ENCODE measurements at regions not wholly inside any gene's neighbourhood (a gene's known extent, or its start where the extent isn't known, plus 50 kb on each side); places are given as distances from the start of the nearest gene placed in this dataset.
A peak's percentile ranks its signal among the peaks of the same experiment; 100 is the strongest.
"Not testable (repeated sequence)": the region's sequence is repeated elsewhere in the genome, so short reads cannot be mapped to it uniquely, and the experiment has no call there.

DNA sequence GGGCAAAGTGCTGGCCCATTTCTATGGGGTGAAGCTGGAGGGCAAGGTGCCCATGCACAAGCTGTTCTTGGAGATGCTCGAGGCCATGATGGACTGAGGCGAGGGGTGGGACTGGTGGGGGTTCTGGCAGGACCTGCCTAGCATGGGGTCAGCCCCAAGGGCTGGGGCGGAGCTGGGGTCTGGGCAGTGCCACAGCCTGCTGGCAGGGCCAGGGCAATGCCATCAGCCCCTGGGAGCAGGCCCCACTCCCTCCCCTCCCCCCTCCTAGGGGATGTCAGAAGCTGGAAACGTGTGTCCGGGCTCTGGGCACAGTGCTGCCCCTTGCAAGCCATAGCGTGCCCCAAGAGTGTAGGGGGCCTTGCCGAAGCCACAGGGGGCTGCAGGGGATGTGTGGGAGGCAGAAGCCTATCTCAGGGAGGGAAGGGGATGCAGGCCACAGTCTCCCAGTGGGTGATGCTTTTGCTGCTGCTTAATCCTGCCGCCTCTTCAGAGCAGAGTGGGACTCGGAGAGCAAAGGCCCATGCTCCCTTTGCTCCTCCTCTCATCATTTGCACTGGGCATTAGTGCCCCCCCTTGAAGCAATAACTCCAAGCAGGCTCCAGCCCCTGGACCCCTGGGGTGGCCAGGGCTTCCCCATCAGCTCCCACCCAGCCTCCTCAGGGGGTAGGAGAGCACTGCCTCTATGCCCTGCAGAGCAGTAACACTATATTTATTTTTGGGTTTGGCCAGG is 85.2 kb downstream of the MRPL57 start:
- DNase-seq (ENCODE audit: low read depth in 2 of 2), result not testable (repeated sequence)

DNA sequence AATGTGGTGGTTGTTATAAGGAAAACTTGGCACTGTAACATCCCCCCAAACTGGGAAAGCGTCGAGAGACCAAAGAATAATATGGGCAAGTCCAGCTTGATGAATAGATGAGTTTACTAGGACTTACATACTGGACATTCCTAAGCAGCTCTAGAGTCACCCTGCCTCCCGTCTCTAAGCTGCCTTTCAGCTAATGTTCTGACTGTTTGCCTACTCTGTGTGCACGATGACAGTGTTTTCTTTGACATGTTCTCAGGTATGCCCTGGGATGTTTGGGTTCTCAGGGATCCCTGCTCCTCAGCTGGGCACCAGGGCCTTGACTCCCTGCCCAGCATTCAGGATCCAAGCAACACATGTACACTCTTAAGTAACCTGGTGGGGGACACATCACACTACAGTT is 87.5 kb downstream of the MRPL57 start:
- DNase-seq (ENCODE audit: low read depth in 2 of 2), result not testable (repeated sequence)

DNA sequence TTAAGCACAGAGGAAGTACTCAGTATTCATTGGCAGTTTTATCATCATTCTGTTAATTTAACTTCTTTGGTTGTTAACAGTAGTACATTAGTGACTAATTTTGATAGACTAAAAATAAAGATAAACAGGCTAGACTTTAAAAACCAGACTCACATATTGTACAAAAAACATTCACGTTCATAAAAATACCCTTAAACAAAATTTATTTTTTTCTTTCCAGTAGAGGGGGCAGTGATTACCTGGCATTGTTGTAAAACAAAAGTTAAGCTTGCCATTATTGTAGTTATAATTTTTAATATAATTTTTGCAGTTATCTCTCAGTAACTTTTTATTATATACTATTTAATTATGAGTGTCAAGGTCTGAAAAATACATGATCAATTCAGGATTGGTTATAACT is 92.0 kb downstream of the MRPL57 start:
- DNase-seq (ENCODE audit: low read depth in 2 of 2), result not testable (repeated sequence)

DNA sequence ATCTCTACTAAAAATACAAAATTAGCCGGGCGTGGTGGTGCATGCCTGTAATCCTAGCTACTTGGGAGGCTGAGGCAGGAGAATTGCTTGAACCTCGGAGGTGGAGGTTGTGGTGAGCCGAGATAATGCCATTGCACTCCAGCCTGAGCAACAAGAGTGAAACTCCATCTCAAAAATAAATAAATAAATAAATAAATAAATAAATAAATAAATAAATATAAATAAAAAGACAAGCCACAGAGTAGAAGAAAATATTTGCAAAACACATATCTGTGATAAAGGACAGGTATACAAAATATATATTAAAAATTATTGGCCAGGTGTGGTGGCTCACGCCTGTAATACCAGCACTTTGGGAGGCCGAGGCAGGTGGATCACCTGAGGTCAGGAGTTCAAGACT is 96.0 kb downstream of the MRPL57 start:
- not testable (repeated sequence) for DNase-seq (ENCODE audit: low read depth in 2 of 2)

DNA sequence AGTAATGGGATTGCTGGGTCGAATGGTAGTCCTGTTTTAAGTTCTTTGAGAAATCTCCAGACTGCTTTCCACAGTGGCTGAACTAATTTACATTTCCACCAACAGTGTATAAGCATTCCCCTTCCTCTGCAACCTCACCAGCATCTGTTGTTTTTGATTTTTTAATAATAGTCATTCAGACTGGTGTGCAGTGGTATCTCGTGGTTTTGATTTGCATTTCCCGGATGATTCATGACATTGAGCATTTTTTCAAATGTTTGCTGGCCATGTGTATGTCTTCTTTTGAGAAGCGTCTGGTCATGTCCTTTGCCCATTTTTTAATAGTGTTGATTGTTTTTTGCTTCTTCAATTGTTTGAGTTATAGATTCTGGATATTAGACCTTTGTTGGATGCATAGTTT is 98.0 kb downstream of the MRPL57 start:
- not testable (repeated sequence) for DNase-seq (ENCODE audit: low read depth in 2 of 2)

DNA sequence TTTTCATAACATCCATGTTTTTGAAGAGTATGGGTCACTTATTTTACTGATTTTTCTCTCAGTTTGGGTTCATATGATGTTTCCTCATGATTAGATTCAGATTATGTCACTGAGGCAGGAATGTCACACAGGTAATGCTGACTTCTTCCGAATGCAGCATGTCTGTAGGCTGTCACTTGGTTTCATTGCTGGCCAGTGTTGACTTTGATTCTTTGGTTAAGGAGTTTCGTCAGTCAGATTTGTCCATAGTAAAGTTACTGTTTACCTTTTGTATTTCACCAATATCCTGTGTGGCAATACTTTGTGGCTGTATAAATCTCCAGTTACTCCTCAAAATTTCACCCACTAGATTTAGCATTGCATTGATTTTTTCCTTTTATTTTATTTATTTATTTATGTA is 105.6 kb downstream of the MRPL57 start:
- DNase-seq (ENCODE audit: low read depth in 2 of 2), result no peak

DNA sequence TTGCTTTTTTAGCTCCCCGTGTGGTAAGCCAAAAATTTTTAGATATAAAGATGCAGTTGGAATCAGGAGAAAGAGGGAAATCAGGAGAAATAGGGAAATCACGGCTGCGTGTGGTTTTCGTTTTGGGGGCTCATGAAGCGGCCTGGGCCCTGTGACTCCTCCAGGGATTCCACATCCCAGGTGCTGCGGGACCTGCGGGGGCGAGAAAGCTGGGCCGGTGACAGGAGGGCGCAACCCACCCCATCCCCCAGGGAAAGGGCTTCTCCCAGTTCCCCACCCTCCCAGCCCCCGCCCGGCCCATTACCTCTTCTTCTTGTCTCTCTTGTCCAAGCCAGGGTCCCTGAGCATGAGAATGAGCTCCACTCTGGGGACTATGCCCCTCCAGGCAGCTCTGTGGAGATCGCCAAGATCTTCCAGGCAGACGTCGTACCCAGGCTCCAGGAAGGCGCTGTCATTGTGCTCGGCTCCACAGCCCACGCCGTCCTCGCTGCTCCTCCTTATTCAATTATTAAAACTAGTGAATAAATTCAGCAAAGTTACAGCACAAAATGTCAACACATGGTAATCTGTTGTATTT is 111.0 kb downstream of the MRPL57 start:
- DNase-seq (ENCODE audit: low read depth in 2 of 2), result no peak

DNA sequence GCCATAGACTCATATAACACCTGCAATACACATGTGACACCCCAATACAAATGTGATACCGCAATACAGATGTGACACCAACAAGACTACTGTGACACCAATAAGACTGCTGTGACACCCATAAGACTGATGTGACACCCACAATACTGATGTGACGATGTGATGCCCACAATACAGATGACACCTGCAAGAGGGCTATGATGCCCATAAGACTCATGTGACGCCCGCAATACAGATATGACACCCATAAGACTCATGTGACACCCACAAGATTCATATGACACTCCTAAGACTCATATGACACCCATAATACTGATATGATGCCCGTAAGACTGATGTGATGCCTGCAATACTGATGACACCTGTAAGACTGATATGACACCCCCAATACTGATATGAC is 113.0 kb downstream of the MRPL57 start:
- no peak for DNase-seq (ENCODE audit: low read depth in 2 of 2)

DNA sequence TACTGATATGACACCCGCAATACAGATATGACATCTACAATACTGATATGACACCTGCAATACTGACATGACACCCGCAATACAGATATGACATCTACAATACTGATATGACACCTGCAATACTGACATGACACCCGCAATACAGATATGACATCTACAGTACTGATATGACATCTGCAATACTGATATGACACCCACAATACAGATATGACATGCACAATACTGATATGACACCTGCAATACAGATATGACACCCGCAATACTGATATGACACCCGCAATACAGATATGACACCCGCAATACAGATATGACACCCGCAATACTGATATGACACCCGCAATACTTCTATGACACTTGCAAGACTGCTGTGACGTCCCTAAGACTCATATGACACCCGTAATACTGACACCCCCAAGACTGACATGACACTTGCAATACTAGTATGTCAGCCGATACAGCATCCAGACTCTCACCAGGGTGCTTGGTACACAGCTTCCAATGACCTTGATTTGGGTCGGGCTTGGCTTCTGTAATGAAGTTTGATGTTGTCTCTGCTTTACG is 114.1 kb downstream of the MRPL57 start:
- not testable (repeated sequence) for DNase-seq (ENCODE audit: low read depth in 2 of 2)

DNA sequence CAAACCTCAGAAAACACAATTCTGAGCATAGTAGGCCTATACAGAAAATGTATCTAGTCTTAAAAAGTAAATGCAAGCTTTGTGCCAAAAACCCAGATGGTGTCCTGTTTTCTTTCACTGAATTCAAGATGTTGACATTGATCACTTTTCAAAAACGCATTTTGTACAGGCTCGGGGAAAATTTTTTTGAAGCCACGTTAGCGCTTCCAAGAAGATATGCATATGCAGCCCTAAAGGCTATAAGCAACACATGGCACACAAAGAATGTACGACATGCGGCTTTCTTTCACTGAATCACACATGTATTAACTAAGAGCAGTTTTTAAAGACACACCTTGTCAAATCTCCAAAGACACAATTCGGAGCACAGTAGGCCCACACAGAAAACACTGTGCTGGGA is 115.4 kb downstream of the MRPL57 start:
- no peak for DNase-seq (ENCODE audit: low read depth in 2 of 2)

DNA sequence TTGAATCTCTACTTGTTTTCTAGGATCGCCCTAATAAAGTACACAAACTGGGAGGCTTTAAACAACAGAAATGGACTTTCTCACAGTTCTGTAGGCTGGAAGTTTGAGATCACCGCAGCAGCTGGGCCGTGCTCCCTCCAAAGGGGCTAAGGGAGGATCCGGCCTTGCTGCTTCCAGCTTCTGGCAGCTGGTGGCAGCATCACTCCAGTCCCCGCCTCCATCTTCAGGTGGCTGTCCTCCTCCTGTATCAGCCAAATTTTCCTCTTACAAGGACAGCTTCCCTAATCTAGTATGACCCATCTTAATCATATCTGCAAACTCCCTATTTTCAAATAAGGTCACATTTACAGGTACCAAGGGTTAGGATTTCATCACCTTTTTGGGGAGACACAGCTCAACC is 120.5 kb downstream of the MRPL57 start:
- DNase-seq (ENCODE audit: low read depth in 2 of 2), result not testable (repeated sequence)

DNA sequence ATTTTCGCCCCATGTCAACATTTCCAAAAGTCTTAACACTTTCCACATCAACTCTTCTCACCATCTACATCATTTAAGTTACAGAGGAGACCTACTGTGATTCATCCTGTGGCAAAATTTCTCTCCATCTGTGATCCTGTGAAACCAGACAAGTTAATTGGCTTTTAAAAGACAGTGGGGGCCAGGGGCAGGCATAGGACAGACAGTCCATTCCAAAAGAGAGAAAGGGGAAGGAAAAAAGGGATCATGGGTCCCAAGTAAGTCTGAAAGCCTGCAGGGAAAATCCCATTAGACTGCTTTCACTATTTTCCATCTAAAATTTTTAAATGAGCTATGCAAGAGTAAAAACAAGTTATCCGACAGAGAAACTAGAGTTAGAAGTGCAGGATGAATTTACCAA is 121.0 kb downstream of the MRPL57 start:
- DNase-seq (ENCODE audit: low read depth in 2 of 2), result no peak

DNA sequence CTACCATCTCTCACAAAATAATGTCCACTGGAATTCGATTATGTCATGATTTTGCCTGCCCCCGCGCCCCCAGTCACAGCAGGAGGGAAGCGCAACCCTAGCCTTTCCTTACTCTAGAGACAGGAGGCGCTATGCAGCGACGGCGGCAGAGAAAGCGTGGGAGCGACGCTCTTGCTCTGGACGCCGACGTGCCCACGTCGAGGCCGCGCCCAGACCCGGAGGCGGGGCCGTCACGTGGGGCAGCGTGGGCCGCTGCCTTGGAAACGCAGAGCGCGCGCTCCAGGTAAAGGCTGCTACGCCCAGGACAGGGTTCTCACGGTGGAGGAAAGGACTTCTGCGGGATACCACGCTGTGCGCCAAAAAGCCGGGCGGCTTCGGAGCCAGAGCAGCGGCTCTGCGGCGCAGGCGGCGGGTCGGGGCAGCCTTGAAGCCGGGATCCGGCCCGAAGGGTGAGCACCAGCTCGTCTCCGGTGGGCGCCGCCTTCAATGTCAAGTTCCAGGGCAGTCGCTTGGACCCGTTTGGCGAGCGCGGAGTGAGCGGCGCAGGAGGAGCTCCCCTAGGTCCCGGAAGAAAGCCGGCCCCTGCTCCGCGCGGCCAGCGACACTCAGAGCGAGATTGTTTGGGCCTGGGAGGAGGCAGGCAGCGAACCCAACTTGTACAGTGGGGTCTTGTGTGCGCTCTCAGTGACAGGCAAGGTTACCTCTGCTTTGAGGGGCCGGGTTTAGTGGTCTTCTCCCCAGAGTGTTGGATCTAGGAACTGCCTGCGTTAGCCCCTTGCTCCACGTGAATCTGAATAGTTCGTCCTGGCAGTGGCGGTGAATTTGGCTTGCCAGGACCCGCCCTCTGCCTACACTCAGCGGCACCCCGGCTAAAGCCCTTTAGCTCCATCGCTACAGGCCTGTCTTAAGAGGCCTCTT is 121.7 kb downstream of the MRPL57 start:
- peak; percentile 49 to 71 for DNase-seq (ENCODE audit: low read depth in 2 of 2)

DNA sequence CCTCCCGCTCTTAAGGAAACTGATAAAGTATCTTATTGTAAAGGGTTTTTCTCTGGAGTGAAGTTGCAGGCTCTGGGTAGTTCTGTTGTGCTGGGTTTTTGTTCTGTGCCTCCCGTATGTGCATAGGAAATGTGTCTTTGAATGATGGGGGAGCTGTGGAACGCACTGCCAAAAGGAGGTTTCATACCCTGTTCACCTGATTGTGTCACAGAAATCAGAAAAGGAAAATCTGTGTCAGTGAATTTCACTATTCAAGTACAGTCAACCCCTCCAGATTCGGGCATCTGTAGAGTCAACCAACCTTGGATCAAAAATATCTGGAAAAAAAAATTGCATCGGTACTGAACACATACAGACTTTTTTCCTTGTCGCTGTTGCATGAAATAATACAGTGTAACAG is 127.8 kb downstream of the MRPL57 start:
- DNase-seq (ENCODE audit: low read depth in 2 of 2), result no peak

DNA sequence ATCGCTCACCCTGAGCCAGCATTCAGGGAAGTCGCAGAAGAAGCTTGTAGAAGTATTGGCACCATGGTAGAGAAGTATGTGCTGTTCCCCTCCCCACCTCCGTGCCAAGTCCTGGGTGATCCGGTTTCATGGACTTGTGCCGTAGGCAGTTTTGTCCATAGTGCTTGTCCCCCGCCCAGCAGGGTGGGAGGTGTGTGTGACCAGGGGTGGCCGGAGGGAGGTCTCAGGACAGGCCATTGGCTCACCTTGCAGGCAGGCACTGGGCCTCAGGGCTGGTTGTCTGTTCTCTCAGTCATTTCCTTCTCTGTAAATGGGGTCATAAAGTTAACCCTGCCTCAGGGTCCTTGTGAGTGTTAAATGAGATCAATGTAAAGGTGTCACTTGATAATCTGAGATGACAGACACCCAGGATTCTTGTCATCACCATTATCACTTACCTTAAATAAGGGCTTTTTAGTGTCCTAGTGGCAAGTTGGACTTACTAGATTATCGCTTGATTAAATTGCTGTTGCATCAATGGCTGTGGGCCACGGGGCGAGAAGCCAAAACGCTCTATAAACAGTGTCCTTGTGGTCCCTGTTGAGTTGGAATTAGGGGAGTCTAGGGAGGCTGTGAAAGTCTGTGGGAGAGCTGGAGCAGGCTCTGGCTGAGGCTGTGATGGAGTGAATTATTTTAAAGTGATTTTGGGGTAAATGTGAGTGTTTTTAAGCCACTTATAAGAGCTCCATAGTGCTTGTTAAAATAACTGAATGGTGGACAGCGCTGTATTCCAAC is 130.0 kb downstream of the MRPL57 start:
- DNase-seq (ENCODE audit: low read depth in 2 of 2), result not testable (repeated sequence)

DNA sequence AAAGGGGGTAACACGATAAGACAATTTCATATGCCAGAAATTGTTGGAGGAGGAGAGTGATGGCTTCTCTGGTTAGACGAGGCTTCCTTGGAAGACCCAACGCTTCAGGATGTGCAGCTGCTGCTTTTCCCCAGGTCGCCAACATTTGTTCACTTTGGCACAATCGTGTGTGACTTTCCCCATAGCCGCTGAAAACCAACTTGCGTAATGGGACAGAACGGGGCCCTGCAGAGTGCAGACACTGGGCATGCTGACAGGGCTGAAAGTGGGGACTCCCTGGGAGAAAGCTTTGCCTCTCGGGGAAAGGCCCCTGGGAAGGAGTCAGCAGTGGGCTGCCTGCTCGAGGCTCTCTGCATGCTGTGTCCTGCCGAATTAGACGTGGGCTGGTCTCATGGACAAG is 130.7 kb downstream of the MRPL57 start:
- DNase-seq (ENCODE audit: low read depth in 2 of 2), result not testable (repeated sequence)

DNA sequence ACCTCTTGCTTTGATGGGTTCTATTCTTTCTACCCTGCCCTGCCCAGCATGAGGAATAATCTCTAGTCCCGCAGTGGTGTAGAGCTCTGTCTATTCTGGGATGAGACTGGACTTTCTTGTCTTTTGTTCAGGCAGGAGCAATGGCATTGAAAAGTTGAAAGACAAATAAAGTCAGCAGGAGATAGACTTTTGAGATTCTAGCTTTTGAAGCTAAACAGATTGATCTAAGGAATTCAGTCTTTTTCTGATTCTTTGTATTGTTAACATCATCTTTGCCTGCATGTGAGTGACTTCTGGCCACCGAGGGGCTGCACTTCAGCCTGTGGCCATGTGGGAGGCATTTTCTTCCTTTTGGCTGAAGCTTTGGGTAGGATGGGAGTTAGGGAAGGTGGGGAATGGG is 132.4 kb downstream of the MRPL57 start:
- no peak for DNase-seq (ENCODE audit: low read depth in 2 of 2)

DNA sequence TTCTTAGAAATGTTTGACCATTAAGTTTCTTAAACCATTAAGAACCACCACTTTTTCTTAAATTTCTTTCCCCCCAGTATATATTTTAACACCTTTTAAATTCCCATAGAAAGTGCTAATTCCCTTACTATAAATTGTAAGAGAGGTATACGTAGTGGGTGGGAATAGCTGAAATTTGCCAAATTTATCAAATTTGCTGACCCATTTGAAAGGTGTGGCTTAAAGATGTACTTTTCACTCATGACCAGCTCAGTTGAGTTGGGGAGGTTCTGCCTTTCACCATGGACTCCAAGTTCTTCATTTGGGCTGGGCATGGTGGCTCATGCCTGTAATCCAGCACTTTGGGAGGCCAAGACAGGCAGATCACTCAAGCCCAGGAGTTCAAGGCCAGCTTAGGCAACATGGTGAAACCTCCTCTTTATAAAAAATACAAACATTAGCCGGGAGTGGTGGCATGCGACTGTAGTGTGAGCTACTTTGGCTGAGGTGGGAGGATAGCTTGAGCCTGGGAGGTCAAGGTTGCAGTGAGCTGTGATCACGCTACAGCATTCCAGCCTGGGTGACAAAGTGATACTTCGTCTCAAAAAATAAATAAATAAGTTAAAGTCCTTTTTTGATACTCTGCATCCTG is 133.2 kb downstream of the MRPL57 start:
- no peak for DNase-seq (ENCODE audit: low read depth in 2 of 2)

DNA sequence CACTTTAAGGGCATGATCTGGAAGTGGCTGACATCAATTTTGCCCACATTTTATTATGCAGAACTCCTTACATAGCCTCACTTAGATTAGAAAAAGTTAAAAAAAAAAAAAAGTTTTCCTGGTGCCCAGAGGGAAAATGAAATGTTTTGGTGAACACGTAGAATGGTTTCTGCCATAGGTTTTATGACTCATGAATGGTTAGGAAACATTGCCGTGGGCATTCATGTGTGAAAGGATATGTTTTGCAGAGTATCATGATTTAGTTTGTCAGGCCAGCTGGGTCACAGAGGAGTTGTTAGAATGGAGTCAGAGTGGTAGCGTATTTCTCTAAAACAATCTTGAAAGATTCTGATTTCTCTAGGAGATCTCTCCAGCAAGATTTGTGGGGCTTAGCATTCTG is 133.8 kb downstream of the MRPL57 start:
- no peak for DNase-seq (ENCODE audit: low read depth in 2 of 2)

DNA sequence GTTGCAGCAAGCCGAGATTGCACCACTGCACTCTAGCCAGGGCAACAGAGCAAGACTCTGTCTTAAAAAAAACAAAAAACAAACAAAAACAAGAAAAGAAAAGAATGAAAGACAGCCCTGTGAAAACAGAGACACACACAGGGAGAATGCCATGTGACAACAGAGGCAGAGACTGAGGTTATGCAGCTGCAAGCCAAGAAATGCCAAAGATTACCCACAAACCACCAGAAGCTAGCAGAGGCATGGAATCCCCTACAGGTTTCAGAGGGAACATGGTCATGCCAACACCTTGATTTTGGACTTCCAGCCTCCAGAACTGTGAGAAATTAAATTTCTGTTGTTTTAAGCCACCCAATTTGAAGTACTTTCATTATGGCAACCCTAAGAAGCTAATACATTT is 138.5 kb downstream of the MRPL57 start:
- DNase-seq (ENCODE audit: low read depth in 2 of 2), result not testable (repeated sequence)

DNA sequence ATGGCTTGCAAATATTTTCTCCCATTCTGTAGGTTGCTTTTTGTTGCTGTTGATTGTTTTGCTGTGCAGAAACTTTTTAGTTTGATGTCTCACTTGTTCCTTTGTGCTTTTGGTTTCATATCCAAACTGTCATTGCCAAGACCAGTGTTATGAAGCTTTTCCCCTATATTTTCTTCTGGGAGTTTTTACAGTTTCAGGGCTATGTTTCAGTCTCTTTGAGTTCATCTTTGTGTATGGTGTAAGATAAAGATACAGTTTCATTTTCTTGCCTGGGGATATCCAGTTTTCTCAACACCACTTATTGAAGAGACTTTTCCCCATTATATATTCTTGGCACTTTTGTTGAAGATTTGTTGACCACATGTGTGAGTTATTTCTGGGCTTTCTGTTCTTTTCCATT is 139.9 kb downstream of the MRPL57 start:
- no peak for DNase-seq (ENCODE audit: low read depth in 2 of 2)
